Loucy (cell line): ENCODE measurements at regions not wholly inside any gene's neighbourhood (a gene's known extent, or its start where the extent isn't known, plus 50 kb on each side); places are given as distances from the start of the nearest gene placed in this dataset.

Source experiments
- H2AFZ ChIP-seq: fragments of 200-600 bp; sonication (generic); 2 replicates; pipeline ENCODE4 v1.6.0; 2016; ENCODE audit warnings: antibody characterized with exemption, mild to moderate bottlenecking, low read length, moderate library complexity
- H3F3A ChIP-seq: fragments of 200-600 bp; 2 replicates; pipeline ENCODE4 v1.6.0; 2016; ENCODE audit warnings: antibody characterized with exemption, low read depth, mild to moderate bottlenecking
- H3K27me3 ChIP-seq: fragments of 200-600 bp; sonication (generic); 2 replicates; pipeline ENCODE4 v1.6.1; 2014; ENCODE audit warnings: low read length, mild to moderate bottlenecking; ENCODE audit not compliant: insufficient read depth, poor library complexity, severe bottlenecking
- H3K36me3 ChIP-seq: fragments of 200-600 bp; sonication (generic); 2 replicates; pipeline ENCODE4 v1.6.1; 2016; ENCODE audit warnings: low read length; ENCODE audit not compliant: insufficient read depth
- H3K4me1 ChIP-seq: fragments of 200-600 bp; sonication (generic); 2 replicates; pipeline ENCODE4 v1.5.1; 2014; ENCODE audit warnings: low read length, mild to moderate bottlenecking; ENCODE audit not compliant: insufficient read depth, poor library complexity, severe bottlenecking
- H3K4me2 ChIP-seq: fragments of 200-600 bp; sonication (generic); 2 replicates; pipeline ENCODE4 v1.6.0; 2014; ENCODE audit warnings: antibody characterized with exemption, low read length, low read depth, mild to moderate bottlenecking; ENCODE audit not compliant: poor library complexity, severe bottlenecking
- H3K4me3 ChIP-seq: fragments of 200-600 bp; sonication (generic); 2 replicates; pipeline ENCODE4 v1.5.1; 2014; ENCODE audit warnings: low read length, mild to moderate bottlenecking, mixed read lengths; ENCODE audit not compliant: poor library complexity, severe bottlenecking
- H3K79me2 ChIP-seq: fragments of 200-600 bp; sonication (generic); 2 replicates; pipeline ENCODE4 v1.6.1; 2014; ENCODE audit warnings: low read length; ENCODE audit not compliant: insufficient read depth
- H3K9ac ChIP-seq: fragments of 200-600 bp; sonication (generic); 2 replicates; pipeline ENCODE4 v1.6.0; 2014; ENCODE audit warnings: mild to moderate bottlenecking, low read depth, low read length, moderate library complexity; ENCODE audit not compliant: poor library complexity, severe bottlenecking
- H3K9me2 ChIP-seq: fragments of 200-600 bp; sonication (generic); replicated peaks from 2 replicates; pipeline ENCODE4 v1.6.1; 2016; ENCODE audit warnings: low read depth, low read length, mixed read lengths
- H3K9me3 ChIP-seq: fragments of 200-600 bp; sonication (generic); 2 replicates; pipeline ENCODE4 v1.6.1; 2014; ENCODE audit warnings: mild to moderate bottlenecking, antibody characterized with exemption, low read length, low read depth; ENCODE audit not compliant: insufficient read depth
- H4K20me1 ChIP-seq: fragments of 200-600 bp; sonication (generic); 2 replicates; pipeline ENCODE4 v1.6.0; 2014; ENCODE audit warnings: antibody characterized with exemption, low read length, mild to moderate bottlenecking; ENCODE audit not compliant: insufficient read depth, poor library complexity, severe bottlenecking
- EZH2phosphoT487 ChIP-seq: fragments of 200-600 bp; IDR thresholded peaks from 2 replicates; pipeline ENCODE4 v1.6.1; 2018; ENCODE audit warnings: antibody characterized with exemption, mild to moderate bottlenecking, moderate library complexity, borderline replicate concordance
- TF ChIP-seq, protein P1 (sequence below): fragments of 200-600 bp; sonication (generic); conservative IDR thresholded peaks from 2 replicates; pipeline ENCODE4 v1.5.1; 2014; ENCODE audit warnings: mild to moderate bottlenecking, antibody characterized with exemption, low read length

DNA sequence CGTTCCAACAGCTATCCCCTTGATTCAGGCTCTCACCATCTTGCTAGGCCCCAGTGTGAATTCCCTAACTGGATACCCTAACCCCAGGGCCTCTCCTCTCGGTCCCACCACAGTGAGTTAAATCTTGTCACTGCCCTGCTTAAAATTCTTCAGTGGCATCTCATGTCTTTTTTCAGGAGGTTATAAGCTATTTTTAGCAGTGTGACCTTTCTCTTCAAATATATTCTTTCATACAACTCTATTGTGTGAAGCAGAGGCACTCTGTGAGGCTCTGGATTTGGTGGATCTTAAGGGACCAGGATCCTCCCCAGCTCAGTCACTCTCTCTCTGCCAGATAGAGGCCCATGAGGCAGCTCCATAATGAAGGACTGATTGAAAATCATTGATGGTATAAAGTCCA lies 760.4 kb downstream of the NTRK3 start:
- H3K4me2 ChIP-seq: no peak overlapping the region
- no peaks in the 10 kb centered on the region for H4K20me1 ChIP-seq
- H3K9me3 ChIP-seq: no peaks in the 10 kb centered on the region
- H3K4me3 ChIP-seq: no peak overlapping the region
- no peaks in the 10 kb centered on the region for H3K79me2 ChIP-seq
- H3K27me3 ChIP-seq: no peaks in the 10 kb centered on the region
- no peaks in the 10 kb centered on the region for H3K4me1 ChIP-seq
- no peaks in the 10 kb centered on the region for H3F3A ChIP-seq
- no peaks in the 10 kb centered on the region for H3K9me2 ChIP-seq
- TF ChIP-seq, protein P1, sequence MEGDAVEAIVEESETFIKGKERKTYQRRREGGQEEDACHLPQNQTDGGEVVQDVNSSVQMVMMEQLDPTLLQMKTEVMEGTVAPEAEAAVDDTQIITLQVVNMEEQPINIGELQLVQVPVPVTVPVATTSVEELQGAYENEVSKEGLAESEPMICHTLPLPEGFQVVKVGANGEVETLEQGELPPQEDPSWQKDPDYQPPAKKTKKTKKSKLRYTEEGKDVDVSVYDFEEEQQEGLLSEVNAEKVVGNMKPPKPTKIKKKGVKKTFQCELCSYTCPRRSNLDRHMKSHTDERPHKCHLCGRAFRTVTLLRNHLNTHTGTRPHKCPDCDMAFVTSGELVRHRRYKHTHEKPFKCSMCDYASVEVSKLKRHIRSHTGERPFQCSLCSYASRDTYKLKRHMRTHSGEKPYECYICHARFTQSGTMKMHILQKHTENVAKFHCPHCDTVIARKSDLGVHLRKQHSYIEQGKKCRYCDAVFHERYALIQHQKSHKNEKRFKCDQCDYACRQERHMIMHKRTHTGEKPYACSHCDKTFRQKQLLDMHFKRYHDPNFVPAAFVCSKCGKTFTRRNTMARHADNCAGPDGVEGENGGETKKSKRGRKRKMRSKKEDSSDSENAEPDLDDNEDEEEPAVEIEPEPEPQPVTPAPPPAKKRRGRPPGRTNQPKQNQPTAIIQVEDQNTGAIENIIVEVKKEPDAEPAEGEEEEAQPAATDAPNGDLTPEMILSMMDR: no peak
- no peak for TF ChIP-seq EZH2phosphoT487
- H2AFZ ChIP-seq: no peak overlapping the region
- no peaks in the 10 kb centered on the region for H3K36me3 ChIP-seq
- no peak overlapping the region for H3K9ac ChIP-seq

DNA sequence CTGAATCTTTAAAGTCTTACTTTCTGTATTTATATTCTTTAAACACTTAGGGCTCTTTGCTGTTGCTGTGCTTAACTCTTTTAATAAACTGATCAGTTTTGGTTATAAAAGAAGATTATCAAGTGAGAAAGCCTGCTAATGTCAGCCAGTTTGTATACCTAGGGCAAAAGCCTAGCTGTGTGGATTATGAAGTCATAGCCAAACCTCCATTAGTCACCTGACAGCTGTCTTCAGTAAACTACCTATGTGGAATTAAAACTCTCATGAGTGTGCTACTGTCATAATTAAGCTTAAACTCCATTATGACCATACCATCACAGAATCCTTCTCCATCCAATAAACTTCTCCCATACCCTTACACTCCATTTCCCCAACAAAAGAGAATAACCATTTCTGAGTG lies 762.7 kb downstream of the NTRK3 start:
- Histone ChIP-seq H3K27me3 (no peaks in the 10 kb centered on the region), H2AFZ (no peak overlapping the region)

DNA sequence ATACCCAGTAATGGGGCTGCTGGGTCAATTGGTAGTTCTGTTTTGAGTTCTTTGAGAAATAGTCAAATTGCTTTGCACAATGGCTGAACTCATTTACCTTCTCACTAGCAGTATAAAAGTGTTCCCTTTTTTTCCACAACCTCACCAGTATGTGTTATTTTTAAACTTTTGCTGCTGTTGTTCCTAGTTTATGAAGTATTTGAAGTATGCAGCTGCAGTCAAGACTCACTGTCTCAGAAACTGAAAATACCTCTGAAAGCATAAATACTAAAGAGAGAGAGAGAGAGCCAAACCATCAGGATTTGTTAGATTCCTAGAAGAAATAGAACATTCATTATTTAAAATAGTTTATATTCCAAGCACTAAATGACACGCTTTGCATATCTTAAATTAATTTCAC lies 764.2 kb downstream of the NTRK3 start:
- Histone ChIP-seq H3K4me3 (no peak overlapping the region), H4K20me1 (no peaks in the 10 kb centered on the region), H3K27me3 (no peaks in the 10 kb centered on the region), H3F3A (no peaks in the 10 kb centered on the region), H3K36me3 (no peaks in the 10 kb centered on the region), H3K9ac (no peak overlapping the region), H3K4me2 (no peak overlapping the region), H3K79me2 (no peaks in the 10 kb centered on the region), H3K9me2 (no peaks in the 10 kb centered on the region; the same call in 1 of the 2 replicates), H3K9me3 (no peaks in the 10 kb centered on the region), H3K4me1 (no peaks in the 10 kb centered on the region), H2AFZ (no peak overlapping the region)
- TF ChIP-seq, protein P1: no peak
- no peak for TF ChIP-seq EZH2phosphoT487

More for the DNA sequence above, 762.7 kb downstream of the NTRK3 start:
- Histone ChIP-seq H3K9me3 (no peaks in the 10 kb centered on the region), H3K4me2 (no peak overlapping the region), H4K20me1 (no peaks in the 10 kb centered on the region), H3K4me3 (no peak overlapping the region), H3K9ac (no peak overlapping the region), H3K79me2 (no peaks in the 10 kb centered on the region), H3F3A (no peaks in the 10 kb centered on the region), H3K4me1 (no peaks in the 10 kb centered on the region), H3K36me3 (no peaks in the 10 kb centered on the region), H3K9me2 (no peaks in the 10 kb centered on the region)
- no peak for TF ChIP-seq EZH2phosphoT487
- TF ChIP-seq, protein P1: no peak
